NCI-H82 (cell line): ENCODE measurements at regions not wholly inside any gene's neighbourhood (a gene's known extent, or its start where the extent isn't known, plus 50 kb on each side); places are given as distances from the start of the nearest gene placed in this dataset.

Experiments used
- DNase-seq: peaks from one replicate; lab custom pipeline; 2025; lab: John Stamatoyannopoulos, UW

- DNase-seq, result peak; percentile 78
Observed at GRCh38 chr13:107743983-107744382, 471.4 kb downstream of the LIG4 start.

DNA sequence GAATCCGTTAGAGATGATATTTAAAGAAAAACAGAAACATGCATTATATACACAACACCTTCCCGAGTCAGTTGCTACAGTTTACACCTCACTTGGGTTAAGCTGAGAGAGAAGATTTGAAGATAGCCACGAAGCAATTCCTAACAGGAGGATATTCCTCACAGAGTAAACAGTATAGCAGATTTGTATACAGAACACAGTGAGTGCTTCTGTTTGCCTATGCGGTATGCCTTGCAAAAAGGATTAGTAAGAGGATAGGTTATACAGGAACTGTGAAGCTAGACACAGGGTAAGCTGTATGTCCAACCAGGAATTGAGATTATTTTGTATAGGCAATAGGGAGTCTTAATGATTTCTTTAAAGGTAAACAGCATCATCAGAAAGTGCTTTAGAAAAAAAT lies 471.8 kb downstream of the LIG4 start:
- peak; percentile 77 for DNase-seq

- no peak for DNase-seq
Observed at GRCh38 chr13:107743100-107743499, 472.2 kb downstream of the LIG4 start.

DNA sequence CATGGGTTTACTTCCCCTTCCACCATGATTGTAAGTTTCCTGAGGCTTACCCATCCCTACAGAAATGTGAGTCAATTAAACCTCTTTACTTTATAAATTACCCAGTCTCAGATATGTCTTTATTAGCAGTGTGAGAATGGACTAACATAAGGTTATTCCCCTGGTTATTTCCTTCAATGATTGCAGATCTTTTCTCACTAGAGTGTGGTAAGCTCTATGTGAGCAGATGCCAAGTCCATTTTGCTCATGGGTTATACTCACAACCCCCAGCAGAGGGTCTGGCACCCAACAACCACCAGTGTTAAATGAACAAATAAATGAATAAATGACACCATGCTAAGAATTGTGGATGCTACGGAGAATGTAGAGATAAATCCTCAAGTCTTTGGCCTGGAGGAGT lies 472.8 kb downstream of the LIG4 start:
- no peak for DNase-seq

GRCh38 chr13:107738004-107738403 lies 477.3 kb downstream of the LIG4 start:
- DNase-seq, result no peak

GRCh38 chr13:107736731-107737130 lies 478.6 kb downstream of the LIG4 start:
- DNase-seq, result no peak

DNA sequence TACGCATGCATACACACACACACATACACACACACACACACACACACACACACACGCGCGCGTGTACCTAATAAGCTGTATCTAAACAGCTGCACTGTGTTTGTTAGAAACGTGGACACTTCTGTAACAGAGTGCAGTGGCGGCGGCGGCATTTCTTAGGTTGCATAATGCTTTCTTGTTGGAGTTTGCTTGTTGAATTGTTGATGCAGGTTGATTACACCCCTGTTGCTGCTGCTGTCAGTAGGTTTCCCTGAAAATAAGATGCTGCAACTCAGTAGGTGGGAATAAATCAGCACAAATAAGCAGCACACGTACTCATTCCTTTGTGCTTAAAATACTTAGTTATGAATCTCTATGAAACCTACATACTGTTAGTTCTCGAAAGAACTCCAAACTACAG lies 479.2 kb downstream of the LIG4 start:
- no peak for DNase-seq

- DNase-seq, result no peak
Observed at GRCh38 chr13:107734891-107735625, 480.3 kb downstream of the LIG4 start.

DNA sequence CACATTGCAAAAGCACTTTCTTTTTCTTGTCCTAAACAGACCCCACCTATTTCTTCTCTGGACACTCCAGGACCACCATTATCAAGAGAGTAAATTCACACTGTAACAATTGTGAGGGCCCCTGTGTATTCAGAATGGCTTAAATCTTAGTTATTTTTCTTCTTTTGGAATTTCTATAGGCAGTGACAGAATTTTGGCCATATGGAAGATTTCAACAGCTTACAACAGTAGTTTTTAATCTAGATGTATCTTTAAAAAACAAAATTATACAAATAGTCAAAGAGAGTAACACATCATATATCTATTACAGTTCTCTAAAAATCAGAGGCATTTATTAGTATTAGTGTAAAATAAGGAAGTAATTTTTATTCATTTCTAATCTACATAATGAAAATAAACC lies 482.1 kb downstream of the LIG4 start:
- no peak for DNase-seq

DNA sequence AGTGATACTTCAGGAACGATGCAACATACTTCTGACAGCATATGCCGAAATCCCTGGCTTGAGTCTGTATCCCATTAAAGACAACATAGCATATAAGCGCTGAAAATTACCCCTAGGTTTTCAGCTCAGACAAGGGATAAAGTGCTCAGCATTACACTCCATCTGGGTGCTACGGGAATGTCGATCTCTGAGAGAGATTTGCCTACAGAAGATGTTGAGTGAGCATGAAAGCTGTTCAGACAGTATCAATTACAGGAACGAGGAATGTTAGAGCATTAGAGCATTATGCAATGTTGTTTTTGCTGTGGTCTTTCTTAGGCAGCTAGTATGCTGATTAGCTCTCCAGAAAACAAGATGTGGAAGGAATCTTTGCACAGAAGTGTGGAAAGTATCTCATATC lies 484.5 kb downstream of the LIG4 start:
- DNase-seq, result peak; percentile 91

- peak; percentile 50 for DNase-seq
Observed at GRCh38 chr13:107721125-107721869, 494.0 kb downstream of the LIG4 start.

- DNase-seq, result no peak
Observed at GRCh38 chr13:107716741-107717140, 498.6 kb downstream of the LIG4 start.

- DNase-seq, result peak; percentile 21
Observed at GRCh38 chr13:107716241-107716640, 499.1 kb downstream of the LIG4 start.

DNA sequence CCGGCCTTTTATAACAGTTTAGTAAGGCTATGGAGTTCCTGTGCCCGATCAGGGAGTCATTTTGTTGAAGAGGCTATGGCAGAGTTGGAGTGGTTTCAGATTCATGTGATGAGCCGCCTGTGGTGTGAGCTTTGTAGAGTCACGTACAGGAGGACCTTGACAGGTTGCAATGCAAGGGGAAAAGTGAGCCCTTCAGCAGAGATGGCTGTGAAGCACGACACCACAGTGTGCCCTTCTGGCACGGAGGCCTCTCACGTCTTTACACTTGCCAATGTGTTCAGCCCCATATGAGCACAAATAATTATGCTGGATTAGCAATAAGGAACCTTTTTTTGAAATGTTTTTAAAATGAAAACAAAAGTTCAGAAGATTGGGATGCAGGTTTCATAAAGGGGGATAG lies 499.8 kb downstream of the LIG4 start:
- DNase-seq, result no peak

DNA sequence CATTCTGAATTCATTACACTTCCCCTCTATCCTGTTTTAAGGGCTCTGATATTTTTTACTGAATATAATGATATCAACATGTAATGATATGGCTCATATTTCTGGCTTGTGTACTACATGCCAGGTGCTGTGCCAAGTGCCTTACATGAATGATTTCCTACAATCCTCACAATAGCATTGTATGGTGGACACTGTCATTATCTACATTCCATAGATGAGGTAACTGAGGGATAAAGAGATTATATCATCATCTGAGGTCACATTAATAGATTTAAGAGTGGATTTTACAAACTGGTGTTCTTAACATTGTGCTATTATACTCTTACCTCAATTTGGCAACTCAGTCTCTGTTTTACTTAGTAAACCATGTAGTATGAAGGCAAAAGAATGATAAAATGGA lies 502.0 kb downstream of the LIG4 start:
- no peak for DNase-seq

GRCh38 chr13:107712145-107712860 lies 503.0 kb downstream of the LIG4 start:
- no peak for DNase-seq

- no peak for DNase-seq
Observed at GRCh38 chr13:107690181-107690580, 525.2 kb downstream of the LIG4 start.

DNA sequence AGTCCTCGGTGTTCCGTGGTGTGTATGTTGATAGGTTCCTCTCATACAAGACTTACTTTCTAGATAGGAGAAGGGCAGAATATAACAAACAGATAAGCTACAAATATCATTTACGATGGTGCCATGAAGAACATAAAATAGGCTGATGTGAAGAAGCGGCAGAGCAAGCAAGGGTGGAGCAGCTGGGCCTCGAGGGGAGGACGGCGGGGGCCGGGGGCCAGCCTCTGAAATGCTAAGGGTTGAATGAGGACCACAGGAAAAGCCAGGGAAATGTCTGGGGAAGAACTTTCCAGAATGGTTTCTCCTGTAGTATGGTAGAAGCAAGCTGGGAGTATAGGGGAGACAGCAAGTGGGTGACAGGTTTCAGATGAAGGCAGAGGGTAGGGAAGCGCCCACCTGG lies 529.5 kb downstream of the LIG4 start:
- DNase-seq, result no peak

- peak; percentile 25 for DNase-seq
Observed at GRCh38 chr13:107681600-107681999, 533.7 kb downstream of the LIG4 start.

DNA sequence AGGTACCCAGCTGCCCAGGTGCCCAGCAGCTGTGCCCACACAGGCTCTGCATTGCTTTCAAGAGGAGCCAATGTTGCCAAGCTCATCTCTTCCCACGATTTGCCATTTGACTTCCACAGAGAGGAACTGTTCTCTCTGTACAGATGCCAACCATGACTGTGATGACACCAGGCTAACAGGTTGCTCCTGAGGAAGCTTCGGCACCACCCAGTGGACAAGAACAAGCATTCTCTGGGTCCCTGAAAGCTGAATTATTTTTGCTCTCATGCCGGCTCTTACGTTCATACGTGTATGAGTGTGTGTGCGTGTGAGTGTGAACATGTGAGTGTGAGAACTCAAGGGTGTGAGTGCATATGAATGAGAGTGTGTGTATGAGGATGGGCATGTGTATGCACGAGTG lies 535.2 kb downstream of the LIG4 start:
- DNase-seq, result no peak

- peak; percentile 77 for DNase-seq
Observed at GRCh38 chr13:107678075-107678689, 537.2 kb downstream of the LIG4 start.

DNA sequence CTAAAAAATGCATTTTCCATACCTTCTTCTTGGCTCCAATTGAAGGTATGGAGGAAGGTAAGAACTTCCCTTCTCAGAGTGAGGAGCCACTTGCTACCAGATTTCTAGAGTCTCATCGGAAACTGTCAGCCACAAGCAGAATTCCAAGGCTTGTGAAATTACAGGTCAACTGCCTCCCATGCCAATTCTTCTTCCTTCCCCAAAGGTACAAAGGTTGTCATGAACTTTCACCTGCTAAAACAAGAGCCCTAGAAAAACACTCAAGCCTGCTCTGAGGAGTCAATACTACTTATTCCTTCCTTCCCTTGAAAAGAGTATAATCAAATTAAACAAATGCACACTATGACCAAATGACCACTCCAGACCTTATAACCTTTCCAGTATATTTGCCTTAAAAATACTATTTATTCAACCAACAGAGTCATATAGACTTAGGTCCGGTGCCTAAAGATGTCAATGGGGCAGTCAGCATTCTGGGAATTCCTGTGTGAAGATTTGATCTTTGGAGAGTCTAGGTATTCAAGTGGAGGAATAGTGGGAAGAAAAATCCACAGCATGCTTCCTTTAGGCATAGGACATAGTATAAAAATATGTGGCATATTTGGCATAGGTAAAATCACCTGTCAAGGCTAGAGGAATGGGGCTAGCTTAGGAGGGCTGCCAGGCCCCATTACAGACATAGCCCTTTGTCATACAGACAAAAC lies 539.3 kb downstream of the LIG4 start:
- no peak for DNase-seq
